ENCODE measurements at regions not wholly inside any gene's neighbourhood (a gene's known extent, or its start where the extent isn't known, plus 50 kb on each side); places are given as distances from the start of the nearest gene placed in this dataset.

- DNase-seq (ENCODE audit: low spot score): no peak
Measured at GRCh38 chr18:10216791-10217190, 237.6 kb upstream of the APCDD1 start.

GRCh38 chr18:10217211-10217610 lies 237.2 kb upstream of the APCDD1 start:
- no peak for DNase-seq (ENCODE audit: low spot score)

- no peak for DNase-seq (ENCODE audit: low spot score)
Measured at GRCh38 chr18:10225300-10225699, 229.1 kb upstream of the APCDD1 start.

- DNase-seq (ENCODE audit: low spot score): no peak
Measured at GRCh38 chr18:10226971-10227370, 227.5 kb upstream of the APCDD1 start.

- no peak for DNase-seq (ENCODE audit: low spot score)
Measured at GRCh38 chr18:10228326-10228725, 226.1 kb upstream of the APCDD1 start.

GRCh38 chr18:10229458-10229857 lies 225.0 kb upstream of the APCDD1 start:
- no peak for DNase-seq (ENCODE audit: low spot score)

GRCh38 chr18:10230072-10230471 lies 224.4 kb upstream of the APCDD1 start:
- peak; percentile 21 for DNase-seq (ENCODE audit: low spot score)

- DNase-seq (ENCODE audit: low spot score): no peak
Measured at GRCh38 chr18:10231220-10231619, 223.2 kb upstream of the APCDD1 start.

- DNase-seq (ENCODE audit: low spot score): no peak
Measured at GRCh38 chr18:10232062-10232461, 222.4 kb upstream of the APCDD1 start.

- DNase-seq (ENCODE audit: low spot score): no peak
Measured at GRCh38 chr18:10233082-10233875, 221.2 kb upstream of the APCDD1 start.

GRCh38 chr18:10234281-10234680 lies 220.2 kb upstream of the APCDD1 start:
- DNase-seq (ENCODE audit: low spot score): no peak

GRCh38 chr18:10234912-10235660 lies 219.3 kb upstream of the APCDD1 start:
- DNase-seq (ENCODE audit: low spot score): no peak

- DNase-seq (ENCODE audit: low spot score): no peak
Measured at GRCh38 chr18:10235661-10235952, 218.8 kb upstream of the APCDD1 start.

- DNase-seq (ENCODE audit: low spot score): no peak
Measured at GRCh38 chr18:10239103-10239502, 215.3 kb upstream of the APCDD1 start.

GRCh38 chr18:10239991-10240634 lies 214.3 kb upstream of the APCDD1 start:
- no peak for DNase-seq (ENCODE audit: low spot score)

GRCh38 chr18:10240973-10241372 lies 213.5 kb upstream of the APCDD1 start:
- no peak for DNase-seq (ENCODE audit: low spot score)

GRCh38 chr18:10241579-10241978 lies 212.9 kb upstream of the APCDD1 start:
- no peak for DNase-seq (ENCODE audit: low spot score)

GRCh38 chr18:10242936-10243680 lies 211.3 kb upstream of the APCDD1 start:
- peak; percentile 8 for DNase-seq (ENCODE audit: low spot score)

- DNase-seq (ENCODE audit: low spot score): no peak
Measured at GRCh38 chr18:10244341-10244740, 210.1 kb upstream of the APCDD1 start.

- no peak for DNase-seq (ENCODE audit: low spot score)
Measured at GRCh38 chr18:10245031-10245845, 209.2 kb upstream of the APCDD1 start.

- DNase-seq (ENCODE audit: low spot score): no peak
Measured at GRCh38 chr18:10245846-10246175, 208.6 kb upstream of the APCDD1 start.

Data from COLO829 (cell line).